ENCODE measurements at regions not wholly inside any gene's neighbourhood (a gene's known extent, or its start where the extent isn't known, plus 50 kb on each side); places are given as distances from the start of the nearest gene placed in this dataset.
A peak's percentile ranks its signal among the peaks of the same experiment; 100 is the strongest.

DNA sequence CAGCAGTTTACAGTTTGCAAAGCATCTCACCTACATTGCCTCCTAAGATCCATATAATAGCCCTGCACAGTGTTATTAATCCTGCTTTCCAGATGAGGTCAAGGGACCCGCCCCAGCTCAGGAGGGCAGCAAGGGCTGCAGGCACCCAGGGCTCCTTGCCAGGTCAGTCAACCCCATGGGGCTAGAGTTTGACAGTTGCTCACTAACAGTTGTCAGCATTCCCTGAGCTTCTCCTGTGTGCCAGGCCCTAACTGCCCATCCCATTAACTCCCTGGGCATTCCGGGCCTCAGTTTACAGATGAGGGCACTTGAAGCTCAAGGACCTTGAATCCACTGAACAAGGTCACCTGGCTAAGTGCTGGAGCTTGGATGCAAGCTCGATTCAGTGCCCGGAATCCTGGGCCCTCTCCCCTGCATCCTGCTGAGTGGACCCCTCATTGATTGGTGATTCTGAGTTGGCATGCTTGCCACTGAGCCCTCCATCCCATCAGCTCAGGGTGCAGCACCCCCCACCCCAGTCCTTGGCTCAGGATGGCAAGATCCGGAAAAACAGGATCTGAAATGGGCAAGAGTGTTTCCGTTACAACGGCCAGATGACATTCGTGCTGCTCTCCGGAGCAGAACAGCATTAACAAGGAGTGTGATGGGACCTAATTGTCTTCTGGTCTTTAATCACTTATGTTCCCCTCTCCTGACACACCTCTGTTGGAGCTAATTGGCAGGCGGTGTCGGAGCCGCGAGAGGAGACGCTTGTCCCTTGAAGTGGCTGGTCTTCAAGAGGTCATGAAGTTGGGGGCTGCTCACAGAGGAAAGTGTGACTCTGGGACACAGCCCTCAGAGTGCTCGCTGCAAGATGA is 87.4 kb upstream of the SHISAL1 start:
- Mint-ChIP-seq H3K36me3 (ENCODE audit: unreplicated experiment) (no peaks in the 10 kb centered on the region), H3K4me3 (ENCODE audit: unreplicated experiment) (no peak overlapping the region), H3K9me3 (ENCODE audit: unreplicated experiment) (no peaks in the 10 kb centered on the region), H3K4me1 (ENCODE audit: unreplicated experiment) (peaks cover 9% of the 10 kb centered on the region), H3K27ac (ENCODE audit: unreplicated experiment) (no peak overlapping the region), H3K27me3 (ENCODE audit: unreplicated experiment) (peaks cover 35% of the 10 kb centered on the region)
- TF ChIP-seq, protein P1, sequence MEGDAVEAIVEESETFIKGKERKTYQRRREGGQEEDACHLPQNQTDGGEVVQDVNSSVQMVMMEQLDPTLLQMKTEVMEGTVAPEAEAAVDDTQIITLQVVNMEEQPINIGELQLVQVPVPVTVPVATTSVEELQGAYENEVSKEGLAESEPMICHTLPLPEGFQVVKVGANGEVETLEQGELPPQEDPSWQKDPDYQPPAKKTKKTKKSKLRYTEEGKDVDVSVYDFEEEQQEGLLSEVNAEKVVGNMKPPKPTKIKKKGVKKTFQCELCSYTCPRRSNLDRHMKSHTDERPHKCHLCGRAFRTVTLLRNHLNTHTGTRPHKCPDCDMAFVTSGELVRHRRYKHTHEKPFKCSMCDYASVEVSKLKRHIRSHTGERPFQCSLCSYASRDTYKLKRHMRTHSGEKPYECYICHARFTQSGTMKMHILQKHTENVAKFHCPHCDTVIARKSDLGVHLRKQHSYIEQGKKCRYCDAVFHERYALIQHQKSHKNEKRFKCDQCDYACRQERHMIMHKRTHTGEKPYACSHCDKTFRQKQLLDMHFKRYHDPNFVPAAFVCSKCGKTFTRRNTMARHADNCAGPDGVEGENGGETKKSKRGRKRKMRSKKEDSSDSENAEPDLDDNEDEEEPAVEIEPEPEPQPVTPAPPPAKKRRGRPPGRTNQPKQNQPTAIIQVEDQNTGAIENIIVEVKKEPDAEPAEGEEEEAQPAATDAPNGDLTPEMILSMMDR (IDR thresholded peaks at IDR 0.05): no peak
- DNase-seq (ENCODE audit: extremely low spot score, unreplicated experiment): peak; percentile 66

DNA sequence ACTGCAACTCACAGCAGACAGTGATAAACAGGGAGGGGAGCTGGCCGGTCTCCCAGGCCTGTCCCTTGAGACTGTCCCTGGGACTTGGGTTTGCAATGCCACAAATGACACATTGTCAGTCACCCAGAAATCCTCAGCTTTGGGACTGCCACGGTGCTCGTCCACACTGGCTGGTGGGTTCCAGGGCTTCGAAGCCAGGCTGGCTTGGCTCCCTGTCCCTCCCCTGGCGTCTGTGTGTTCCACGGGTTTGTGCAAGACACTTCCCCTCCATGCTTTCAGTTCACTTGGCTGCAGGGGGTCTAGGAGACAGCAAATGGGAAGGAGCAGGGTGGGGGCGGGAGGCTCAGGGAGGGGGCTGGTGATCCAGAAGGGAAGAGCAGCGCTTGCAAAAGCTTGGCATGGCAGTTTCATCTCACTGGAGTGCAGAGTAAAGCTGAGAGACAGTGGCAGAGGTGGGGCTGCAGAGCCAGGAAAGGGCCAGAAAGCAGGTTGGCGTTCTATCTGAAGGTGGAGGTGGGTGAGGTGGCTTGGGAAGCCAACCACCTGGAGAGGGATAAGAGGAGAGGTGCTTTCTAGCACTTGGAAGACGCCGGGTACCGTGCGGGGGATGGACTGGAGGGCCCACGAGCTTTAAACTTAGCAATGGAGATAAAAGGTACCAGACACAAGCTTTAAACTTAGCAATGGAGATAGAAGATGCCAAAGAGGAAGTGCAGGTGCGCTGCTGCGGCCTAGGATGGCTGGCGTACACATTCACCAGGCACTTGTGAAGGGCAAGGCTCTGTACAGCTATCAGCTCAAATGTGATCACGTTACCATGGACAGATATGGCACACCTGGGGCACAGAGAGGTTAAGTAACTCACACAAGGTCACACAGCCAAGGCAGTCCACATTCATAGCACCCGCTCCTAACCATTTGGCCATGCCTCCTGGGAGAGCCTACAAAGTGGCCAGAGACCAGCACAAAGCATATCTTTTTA is 86.4 kb upstream of the SHISAL1 start:
- Mint-ChIP-seq H3K36me3 (ENCODE audit: unreplicated experiment) (no peaks in the 10 kb centered on the region), H3K4me3 (ENCODE audit: unreplicated experiment) (no peak overlapping the region), H3K27me3 (ENCODE audit: unreplicated experiment) (peaks cover 35% of the 10 kb centered on the region), H3K27ac (ENCODE audit: unreplicated experiment) (no peak overlapping the region), H3K9me3 (ENCODE audit: unreplicated experiment) (no peaks in the 10 kb centered on the region), H3K4me1 (ENCODE audit: unreplicated experiment) (peaks cover 9% of the 10 kb centered on the region)
- TF ChIP-seq, protein P1 (IDR thresholded peaks at IDR 0.05): no peak
- peak; percentile 71 for DNase-seq (ENCODE audit: extremely low spot score, unreplicated experiment)

GRCh38 chr22:44396727-44397722 is 84.3 kb upstream of the SHISAL1 start:
- Mint-ChIP-seq H3K27ac (ENCODE audit: unreplicated experiment) (no peak overlapping the region), H3K4me3 (ENCODE audit: unreplicated experiment) (no peak overlapping the region), H3K36me3 (ENCODE audit: unreplicated experiment) (no peaks in the 10 kb centered on the region), H3K9me3 (ENCODE audit: unreplicated experiment) (no peaks in the 10 kb centered on the region), H3K27me3 (ENCODE audit: unreplicated experiment) (peaks cover 32% of the 10 kb centered on the region), H3K4me1 (ENCODE audit: unreplicated experiment) (peaks cover 9% of the 10 kb centered on the region)
- TF ChIP-seq, protein P1 (IDR thresholded peaks at IDR 0.05): no peak
- peak; percentile 63 for DNase-seq (ENCODE audit: extremely low spot score, unreplicated experiment)

DNA sequence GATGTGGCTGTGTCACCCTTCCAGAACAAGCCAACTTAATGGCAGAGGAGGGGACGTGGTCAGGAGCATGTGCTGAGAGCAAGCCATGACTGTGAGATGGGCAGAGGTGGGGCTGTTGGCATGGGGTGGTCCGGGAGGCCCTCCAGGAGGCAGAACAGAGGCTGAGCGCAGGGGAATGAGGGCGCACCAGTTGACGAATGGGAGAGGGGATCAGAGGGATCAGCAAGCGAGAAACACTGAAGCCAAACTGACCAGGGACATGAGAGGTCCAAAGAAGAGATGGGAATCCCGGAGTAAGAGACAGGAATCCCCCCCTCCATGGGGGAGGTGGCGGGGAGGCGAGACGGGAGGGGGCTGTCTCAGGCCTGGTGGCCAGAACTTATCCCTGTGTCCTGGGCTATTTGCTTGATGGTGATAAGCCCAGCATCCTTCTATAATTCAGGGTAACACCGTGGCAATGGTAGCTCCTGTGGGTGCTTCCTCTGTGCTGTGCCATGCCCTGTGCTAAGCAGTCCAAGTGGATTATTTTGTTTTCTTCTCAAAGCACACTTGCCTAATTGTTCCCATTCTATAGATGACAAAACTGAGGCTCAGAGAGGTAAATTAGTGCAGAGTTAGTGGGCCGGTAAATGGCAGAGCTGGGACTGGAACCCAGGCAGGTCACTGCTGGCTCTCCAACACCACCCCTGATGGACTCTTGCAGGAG is 83.4 kb upstream of the SHISAL1 start:
- peak; percentile 53 for DNase-seq (ENCODE audit: extremely low spot score, unreplicated experiment)
- H3K36me3 Mint-ChIP-seq (ENCODE audit: unreplicated experiment): no peaks in the 10 kb centered on the region
- peaks cover 7% of the 10 kb centered on the region for H3K4me1 Mint-ChIP-seq (ENCODE audit: unreplicated experiment)
- no peak overlapping the region for H3K27ac Mint-ChIP-seq (ENCODE audit: unreplicated experiment)
- no peak overlapping the region for H3K4me3 Mint-ChIP-seq (ENCODE audit: unreplicated experiment)
- TF ChIP-seq, protein P1 (IDR thresholded peaks at IDR 0.05): no peak
- peaks cover 27% of the 10 kb centered on the region for H3K27me3 Mint-ChIP-seq (ENCODE audit: unreplicated experiment)
- H3K9me3 Mint-ChIP-seq (ENCODE audit: unreplicated experiment): no peaks in the 10 kb centered on the region
